ENCODE measurements at regions not wholly inside any gene's neighbourhood (a gene's known extent, or its start where the extent isn't known, plus 50 kb on each side); places are given as distances from the start of the nearest gene placed in this dataset.

- DNase-seq (ENCODE audit: low spot score in 2 of 2) (no peak), ATAC-seq (ENCODE audit: low read depth) (no peak)
- Mint-ChIP-seq H3K9me3 (peaks cover 8% of the 10 kb centered on the region), H3K4me3 (no peak overlapping the region), H3K4me1 (no peaks in the 10 kb centered on the region), H3K27ac (no peak overlapping the region), H3K36me3 (no peaks in the 10 kb centered on the region), H3K27me3 (no peaks in the 10 kb centered on the region)
These were observed 269.3 kb upstream of the KIRREL3 start for GRCh38 chr11:127269911-127270310.

GRCh38 chr11:127268932-127269331 lies 268.4 kb upstream of the KIRREL3 start:
- no peak overlapping the region for H3K27ac Mint-ChIP-seq
- no peak for DNase-seq (ENCODE audit: low spot score in 2 of 2)
- H3K27me3 Mint-ChIP-seq = no peaks in the 10 kb centered on the region
- no peak for ATAC-seq (ENCODE audit: low read depth)
- H3K4me3 Mint-ChIP-seq = no peak overlapping the region
- H3K36me3 Mint-ChIP-seq = no peaks in the 10 kb centered on the region
- H3K4me1 Mint-ChIP-seq = no peaks in the 10 kb centered on the region
- peaks cover 6% of the 10 kb centered on the region for H3K9me3 Mint-ChIP-seq

- ATAC-seq (ENCODE audit: low read depth) = no peak
- H3K9me3 Mint-ChIP-seq = peaks cover 6% of the 10 kb centered on the region
- H3K4me1 Mint-ChIP-seq = no peaks in the 10 kb centered on the region
- no peak overlapping the region for H3K27ac Mint-ChIP-seq
- DNase-seq (ENCODE audit: low spot score in 2 of 2) = no peak
- H3K4me3 Mint-ChIP-seq = no peak overlapping the region
- no peaks in the 10 kb centered on the region for H3K36me3 Mint-ChIP-seq
- no peaks in the 10 kb centered on the region for H3K27me3 Mint-ChIP-seq
These were observed 268.0 kb upstream of the KIRREL3 start for GRCh38 chr11:127268521-127268920.

GRCh38 chr11:127259102-127259501 lies 258.5 kb upstream of the KIRREL3 start:
- no peaks in the 10 kb centered on the region for H3K9me3 Mint-ChIP-seq
- H3K4me3 Mint-ChIP-seq = no peak overlapping the region
- no peaks in the 10 kb centered on the region for H3K4me1 Mint-ChIP-seq
- DNase-seq (ENCODE audit: low spot score in 2 of 2) (no peak), ATAC-seq (ENCODE audit: low read depth) (no peak)
- H3K27me3 Mint-ChIP-seq = peaks cover 2% of the 10 kb centered on the region
- no peak overlapping the region for H3K27ac Mint-ChIP-seq
- no peaks in the 10 kb centered on the region for H3K36me3 Mint-ChIP-seq

GRCh38 chr11:127255209-127255608 lies 254.6 kb upstream of the KIRREL3 start:
- Mint-ChIP-seq H3K4me3 (no peak overlapping the region), H3K36me3 (no peaks in the 10 kb centered on the region), H3K27ac (no peak overlapping the region)

GRCh38 chr11:127252321-127252720 lies 251.8 kb upstream of the KIRREL3 start:
- no peak for DNase-seq (ENCODE audit: low spot score in 2 of 2)
- no peaks in the 10 kb centered on the region for H3K9me3 Mint-ChIP-seq
- H3K4me3 Mint-ChIP-seq = no peak overlapping the region
- H3K27ac Mint-ChIP-seq = no peak overlapping the region
- ATAC-seq (ENCODE audit: low read depth) = no peak
- H3K36me3 Mint-ChIP-seq = no peaks in the 10 kb centered on the region
- no peaks in the 10 kb centered on the region for H3K4me1 Mint-ChIP-seq
- H3K27me3 Mint-ChIP-seq = no peaks in the 10 kb centered on the region

More at GRCh38 chr11:127255209-127255608, 254.6 kb upstream of the KIRREL3 start:
- no peaks in the 10 kb centered on the region for H3K9me3 Mint-ChIP-seq
- ATAC-seq (ENCODE audit: low read depth) = no peak
- peaks cover 2% of the 10 kb centered on the region for H3K27me3 Mint-ChIP-seq
- no peak for DNase-seq (ENCODE audit: low spot score in 2 of 2)
- no peaks in the 10 kb centered on the region for H3K4me1 Mint-ChIP-seq

- ATAC-seq (ENCODE audit: low read depth) = no peak
- no peaks in the 10 kb centered on the region for H3K36me3 Mint-ChIP-seq
- no peak for DNase-seq (ENCODE audit: low spot score in 2 of 2)
- H3K9me3 Mint-ChIP-seq = no peaks in the 10 kb centered on the region
- no peak overlapping the region for H3K27ac Mint-ChIP-seq
- no peaks in the 10 kb centered on the region for H3K4me1 Mint-ChIP-seq
- H3K4me3 Mint-ChIP-seq = no peak overlapping the region
- no peaks in the 10 kb centered on the region for H3K27me3 Mint-ChIP-seq
These were observed 249.0 kb upstream of the KIRREL3 start for GRCh38 chr11:127249576-127249975.

- no peaks in the 10 kb centered on the region for H3K4me1 Mint-ChIP-seq
- DNase-seq (ENCODE audit: low spot score in 2 of 2) (no peak), ATAC-seq (ENCODE audit: low read depth) (no peak)
- H3K9me3 Mint-ChIP-seq = no peaks in the 10 kb centered on the region
- no peaks in the 10 kb centered on the region for H3K27me3 Mint-ChIP-seq
- no peak overlapping the region for H3K27ac Mint-ChIP-seq
- no peaks in the 10 kb centered on the region for H3K36me3 Mint-ChIP-seq
- no peak overlapping the region for H3K4me3 Mint-ChIP-seq
These were observed 247.9 kb upstream of the KIRREL3 start for GRCh38 chr11:127248476-127248875.

GRCh38 chr11:127247261-127247851 lies 246.8 kb upstream of the KIRREL3 start:
- Mint-ChIP-seq H3K36me3 (no peaks in the 10 kb centered on the region), H3K4me3 (no peak overlapping the region), H3K9me3 (no peaks in the 10 kb centered on the region), H3K27me3 (no peaks in the 10 kb centered on the region), H3K27ac (no peak overlapping the region), H3K4me1 (no peaks in the 10 kb centered on the region)
- ATAC-seq (ENCODE audit: low read depth) (no peak), DNase-seq (ENCODE audit: low spot score in 2 of 2) (no peak)

GRCh38 chr11:127242676-127243075 lies 242.1 kb upstream of the KIRREL3 start:
- H3K27ac Mint-ChIP-seq = no peak overlapping the region
- H3K4me3 Mint-ChIP-seq = no peak overlapping the region
- H3K4me1 Mint-ChIP-seq = no peaks in the 10 kb centered on the region
- DNase-seq (ENCODE audit: low spot score in 2 of 2) (no peak), ATAC-seq (ENCODE audit: low read depth) (no peak)
- H3K36me3 Mint-ChIP-seq = no peaks in the 10 kb centered on the region
- no peaks in the 10 kb centered on the region for H3K9me3 Mint-ChIP-seq
- no peaks in the 10 kb centered on the region for H3K27me3 Mint-ChIP-seq

GRCh38 chr11:127238321-127238720 lies 237.8 kb upstream of the KIRREL3 start:
- Mint-ChIP-seq H3K4me1 (no peaks in the 10 kb centered on the region), H3K27ac (no peak overlapping the region), H3K36me3 (no peaks in the 10 kb centered on the region), H3K9me3 (no peaks in the 10 kb centered on the region), H3K4me3 (no peak overlapping the region), H3K27me3 (no peaks in the 10 kb centered on the region)
- ATAC-seq (ENCODE audit: low read depth) = no peak
- DNase-seq (ENCODE audit: low spot score in 2 of 2) = no peak

GRCh38 chr11:127236776-127237175 lies 236.2 kb upstream of the KIRREL3 start:
- no peak overlapping the region for H3K27ac Mint-ChIP-seq
- ATAC-seq (ENCODE audit: low read depth) = no peak
- H3K4me3 Mint-ChIP-seq = no peak overlapping the region
- DNase-seq (ENCODE audit: low spot score in 2 of 2) = no peak
- H3K27me3 Mint-ChIP-seq = no peaks in the 10 kb centered on the region
- H3K9me3 Mint-ChIP-seq = no peaks in the 10 kb centered on the region
- no peaks in the 10 kb centered on the region for H3K36me3 Mint-ChIP-seq
- no peaks in the 10 kb centered on the region for H3K4me1 Mint-ChIP-seq

- no peaks in the 10 kb centered on the region for H3K4me1 Mint-ChIP-seq
- no peak overlapping the region for H3K4me3 Mint-ChIP-seq
- peaks cover 3% of the 10 kb centered on the region for H3K9me3 Mint-ChIP-seq
- ATAC-seq (ENCODE audit: low read depth) (no peak), DNase-seq (ENCODE audit: low spot score in 2 of 2) (no peak)
- H3K27ac Mint-ChIP-seq = no peak overlapping the region
- H3K36me3 Mint-ChIP-seq = no peaks in the 10 kb centered on the region
- no peaks in the 10 kb centered on the region for H3K27me3 Mint-ChIP-seq
These were observed 233.4 kb upstream of the KIRREL3 start for GRCh38 chr11:127233998-127234397.

GRCh38 chr11:127230392-127230791 lies 229.8 kb upstream of the KIRREL3 start:
- H3K36me3 Mint-ChIP-seq = no peaks in the 10 kb centered on the region
- peaks cover 3% of the 10 kb centered on the region for H3K9me3 Mint-ChIP-seq
- no peak overlapping the region for H3K4me3 Mint-ChIP-seq
- no peaks in the 10 kb centered on the region for H3K4me1 Mint-ChIP-seq
- ATAC-seq (ENCODE audit: low read depth) = no peak
- DNase-seq (ENCODE audit: low spot score in 2 of 2) = no peak
- H3K27ac Mint-ChIP-seq = no peak overlapping the region
- no peaks in the 10 kb centered on the region for H3K27me3 Mint-ChIP-seq

GRCh38 chr11:127226949-127227348 lies 226.4 kb upstream of the KIRREL3 start:
- Mint-ChIP-seq H3K4me3 (no peak overlapping the region), H3K27ac (no peak overlapping the region), H3K36me3 (no peaks in the 10 kb centered on the region), H3K4me1 (no peaks in the 10 kb centered on the region), H3K9me3 (peaks cover 9% of the 10 kb centered on the region), H3K27me3 (no peaks in the 10 kb centered on the region)
- ATAC-seq (ENCODE audit: low read depth) (no peak), DNase-seq (ENCODE audit: low spot score in 2 of 2) (no peak)
